ENCODE measurements at regions not wholly inside any gene's neighbourhood (a gene's known extent, or its start where the extent isn't known, plus 50 kb on each side); places are given as distances from the start of the nearest gene placed in this dataset.

- TF ChIP-seq, protein P1, sequence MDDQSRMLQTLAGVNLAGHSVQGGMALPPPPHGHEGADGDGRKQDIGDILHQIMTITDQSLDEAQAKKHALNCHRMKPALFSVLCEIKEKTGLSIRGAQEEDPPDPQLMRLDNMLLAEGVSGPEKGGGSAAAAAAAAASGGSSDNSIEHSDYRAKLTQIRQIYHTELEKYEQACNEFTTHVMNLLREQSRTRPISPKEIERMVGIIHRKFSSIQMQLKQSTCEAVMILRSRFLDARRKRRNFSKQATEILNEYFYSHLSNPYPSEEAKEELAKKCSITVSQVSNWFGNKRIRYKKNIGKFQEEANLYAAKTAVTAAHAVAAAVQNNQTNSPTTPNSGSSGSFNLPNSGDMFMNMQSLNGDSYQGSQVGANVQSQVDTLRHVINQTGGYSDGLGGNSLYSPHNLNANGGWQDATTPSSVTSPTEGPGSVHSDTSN (IDR thresholded peaks at IDR 0.05): no peak
- TF ChIP-seq, protein P2, sequence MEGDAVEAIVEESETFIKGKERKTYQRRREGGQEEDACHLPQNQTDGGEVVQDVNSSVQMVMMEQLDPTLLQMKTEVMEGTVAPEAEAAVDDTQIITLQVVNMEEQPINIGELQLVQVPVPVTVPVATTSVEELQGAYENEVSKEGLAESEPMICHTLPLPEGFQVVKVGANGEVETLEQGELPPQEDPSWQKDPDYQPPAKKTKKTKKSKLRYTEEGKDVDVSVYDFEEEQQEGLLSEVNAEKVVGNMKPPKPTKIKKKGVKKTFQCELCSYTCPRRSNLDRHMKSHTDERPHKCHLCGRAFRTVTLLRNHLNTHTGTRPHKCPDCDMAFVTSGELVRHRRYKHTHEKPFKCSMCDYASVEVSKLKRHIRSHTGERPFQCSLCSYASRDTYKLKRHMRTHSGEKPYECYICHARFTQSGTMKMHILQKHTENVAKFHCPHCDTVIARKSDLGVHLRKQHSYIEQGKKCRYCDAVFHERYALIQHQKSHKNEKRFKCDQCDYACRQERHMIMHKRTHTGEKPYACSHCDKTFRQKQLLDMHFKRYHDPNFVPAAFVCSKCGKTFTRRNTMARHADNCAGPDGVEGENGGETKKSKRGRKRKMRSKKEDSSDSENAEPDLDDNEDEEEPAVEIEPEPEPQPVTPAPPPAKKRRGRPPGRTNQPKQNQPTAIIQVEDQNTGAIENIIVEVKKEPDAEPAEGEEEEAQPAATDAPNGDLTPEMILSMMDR (IDR thresholded peaks at IDR 0.05): no peak
- TF ChIP-seq POLR2A (IDR thresholded peaks at IDR 0.05; ENCODE audit: low read length): no peak
- TF ChIP-seq, protein P3, sequence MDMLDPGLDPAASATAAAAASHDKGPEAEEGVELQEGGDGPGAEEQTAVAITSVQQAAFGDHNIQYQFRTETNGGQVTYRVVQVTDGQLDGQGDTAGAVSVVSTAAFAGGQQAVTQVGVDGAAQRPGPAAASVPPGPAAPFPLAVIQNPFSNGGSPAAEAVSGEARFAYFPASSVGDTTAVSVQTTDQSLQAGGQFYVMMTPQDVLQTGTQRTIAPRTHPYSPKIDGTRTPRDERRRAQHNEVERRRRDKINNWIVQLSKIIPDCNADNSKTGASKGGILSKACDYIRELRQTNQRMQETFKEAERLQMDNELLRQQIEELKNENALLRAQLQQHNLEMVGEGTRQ (IDR thresholded peaks at IDR 0.05): no peak
- TF ChIP-seq EHF (CRISPR knock-in tag; IDR thresholded peaks at IDR 0.05): no peak
- TF ChIP-seq HDAC2 (IDR thresholded peaks at IDR 0.05): no peak
- TF ChIP-seq CBX2 (IDR thresholded peaks at IDR 0.05; ENCODE audit: borderline replicate concordance, low read depth): no peak
- no peak for TF ChIP-seq JUN (IDR thresholded peaks at IDR 0.05)
- TF ChIP-seq ZSCAN20 (CRISPR knock-in tag; IDR thresholded peaks at IDR 0.05): no peak
These were observed 181.8 kb upstream of the PARD3B start for GRCh38 chr2:204363513-204363912.
